T-helper 1 cell (primary cell): ENCODE measurements at regions not wholly inside any gene's neighbourhood (a gene's known extent, or its start where the extent isn't known, plus 50 kb on each side); places are given as distances from the start of the nearest gene placed in this dataset.
"Not testable (repeated sequence)": the region's sequence is repeated elsewhere in the genome, so short reads cannot be mapped to it uniquely, and the experiment has no call there.

Source experiments
- DNase-seq, 5 donors: peaks; one replicate each; pipeline ENCODE4 v3.0.0-alpha.2; 2012 to 2020

GRCh38 chr21:39080366-39080765 is 102.9 kb downstream of the PSMG1 start:
- no peak for DNase-seq

- no peak for DNase-seq
These were observed 103.6 kb downstream of the PSMG1 start for GRCh38 chr21:39079617-39080016.

- no peak for DNase-seq
These were observed 104.8 kb downstream of the PSMG1 start for GRCh38 chr21:39078322-39079065.

DNA sequence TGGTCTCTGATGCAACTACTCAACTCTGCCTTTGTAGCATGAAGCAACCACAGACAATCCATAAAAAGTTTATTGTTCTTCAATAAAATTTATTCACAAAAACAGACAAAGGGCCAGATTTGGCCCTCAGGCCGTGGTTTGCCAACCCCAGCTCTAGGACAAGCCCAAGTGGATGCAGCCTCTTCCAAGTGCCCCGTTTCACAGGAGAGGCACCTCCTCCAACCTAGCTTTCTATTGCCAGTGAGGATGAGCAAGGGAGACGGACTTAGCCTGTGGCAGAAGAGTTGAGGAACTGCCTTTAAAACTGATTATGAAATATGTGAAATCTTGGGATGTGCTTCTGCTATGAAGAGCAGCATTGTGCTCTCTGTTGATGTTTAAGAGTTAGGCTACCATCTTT is 105.4 kb downstream of the PSMG1 start:
- no peak for DNase-seq

DNA sequence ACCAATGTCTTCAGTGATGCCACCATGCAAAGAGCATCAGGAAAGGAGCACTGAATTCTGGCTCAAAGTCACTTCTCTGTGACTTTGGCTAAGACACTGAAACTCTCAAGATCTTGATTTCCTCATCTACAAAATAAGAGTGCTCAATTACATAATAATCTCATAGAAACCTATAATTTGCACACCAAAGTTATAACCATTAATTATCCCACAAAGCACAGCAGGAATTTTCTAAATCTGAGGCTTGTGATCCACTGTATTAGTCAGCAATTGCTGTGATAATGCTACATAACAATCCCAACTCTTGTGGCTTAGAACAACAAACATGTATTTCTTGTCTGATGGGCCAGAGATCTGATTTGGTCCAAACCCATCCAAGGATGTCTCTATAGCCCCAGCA is 108.7 kb downstream of the PSMG1 start:
- DNase-seq: no peak

GRCh38 chr21:39073717-39074116 is 109.5 kb downstream of the PSMG1 start:
- no peak for DNase-seq

GRCh38 chr21:39073063-39073462 is 110.2 kb downstream of the PSMG1 start:
- DNase-seq: no peak

GRCh38 chr21:39072468-39072867 is 110.8 kb downstream of the PSMG1 start:
- no peak for DNase-seq

GRCh38 chr21:39071623-39072214 is 111.5 kb downstream of the PSMG1 start:
- DNase-seq: no peak

DNA sequence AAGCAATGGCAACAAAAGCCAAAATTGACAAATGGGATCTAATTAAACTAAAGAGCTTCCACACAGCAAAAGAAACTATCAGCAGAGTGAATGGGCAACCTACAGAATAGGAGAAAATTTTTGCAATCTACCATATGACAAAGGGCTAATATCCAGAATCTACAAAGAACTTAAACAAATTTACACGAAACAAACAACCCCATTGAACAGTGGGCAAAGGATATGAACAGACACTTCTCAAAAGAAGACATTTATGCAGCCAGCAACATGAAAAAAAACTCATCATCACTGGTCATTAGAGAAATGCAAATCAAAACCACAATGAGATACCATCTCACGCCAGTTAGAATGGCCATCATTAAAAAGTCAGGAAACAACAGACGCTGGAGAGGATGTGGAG is 113.4 kb downstream of the PSMG1 start:
- not testable (repeated sequence) for DNase-seq

GRCh38 chr21:39066829-39067780 is 116.1 kb downstream of the PSMG1 start:
- no peak for DNase-seq

- DNase-seq: no peak
These were observed 117.3 kb downstream of the PSMG1 start for GRCh38 chr21:39065917-39066316.

DNA sequence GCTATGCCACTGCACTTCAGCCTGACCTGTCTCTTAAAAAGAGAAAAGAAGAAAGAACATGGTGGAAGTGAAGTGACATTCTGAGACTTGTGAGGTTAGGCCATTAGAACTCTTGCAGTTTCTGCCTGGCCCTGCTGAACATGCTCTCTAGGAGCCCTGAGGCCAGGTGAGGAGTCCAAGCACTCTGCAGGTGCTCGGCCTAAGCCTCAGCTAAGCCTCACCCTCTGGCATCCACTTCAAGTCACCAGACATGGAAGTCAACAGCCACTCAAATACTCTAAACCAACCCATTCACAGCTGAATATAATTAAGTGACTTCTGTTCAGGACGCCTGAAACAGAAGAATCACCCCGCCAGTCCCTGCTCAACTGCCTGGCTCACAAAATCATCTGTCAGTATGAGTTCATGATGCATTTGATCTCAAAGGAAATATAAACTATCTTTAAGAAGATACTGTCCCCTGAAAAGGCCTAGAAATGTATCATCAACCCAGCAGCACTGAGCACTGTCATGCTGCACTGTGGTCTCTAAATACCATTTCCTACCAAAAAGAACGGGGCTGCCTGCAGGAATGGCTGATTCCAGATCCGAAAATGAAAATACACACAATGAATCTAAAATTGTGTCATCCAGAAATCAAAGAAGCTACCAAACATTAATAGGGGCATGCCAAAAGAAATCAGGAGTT is 118.8 kb downstream of the PSMG1 start:
- DNase-seq: no peak

- no peak for DNase-seq
These were observed 119.7 kb downstream of the PSMG1 start for GRCh38 chr21:39063517-39063916.

- no peak for DNase-seq
These were observed 121.1 kb downstream of the PSMG1 start for GRCh38 chr21:39062196-39062595.

DNA sequence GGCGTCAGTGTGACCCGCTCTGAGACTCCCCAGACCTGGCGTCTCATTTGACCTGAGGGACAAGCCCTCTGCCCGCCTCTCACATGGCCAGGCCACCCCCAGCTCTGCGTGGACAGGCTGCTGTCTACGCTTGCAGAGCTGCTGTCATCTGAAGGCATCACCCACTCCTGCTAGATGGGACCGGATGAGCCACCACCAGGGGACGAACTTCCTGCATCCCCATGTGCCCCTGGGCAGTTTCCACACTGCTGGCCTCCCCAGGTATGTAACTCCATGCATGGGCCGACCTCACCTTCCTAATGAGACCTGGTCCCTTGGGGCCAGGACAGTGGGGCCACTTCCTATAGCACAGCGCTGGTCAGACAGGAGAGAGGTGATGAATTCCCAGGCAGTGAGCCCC is 121.5 kb downstream of the PSMG1 start:
- no peak for DNase-seq

- no peak for DNase-seq
These were observed 122.7 kb downstream of the PSMG1 start for GRCh38 chr21:39060485-39061083.

DNA sequence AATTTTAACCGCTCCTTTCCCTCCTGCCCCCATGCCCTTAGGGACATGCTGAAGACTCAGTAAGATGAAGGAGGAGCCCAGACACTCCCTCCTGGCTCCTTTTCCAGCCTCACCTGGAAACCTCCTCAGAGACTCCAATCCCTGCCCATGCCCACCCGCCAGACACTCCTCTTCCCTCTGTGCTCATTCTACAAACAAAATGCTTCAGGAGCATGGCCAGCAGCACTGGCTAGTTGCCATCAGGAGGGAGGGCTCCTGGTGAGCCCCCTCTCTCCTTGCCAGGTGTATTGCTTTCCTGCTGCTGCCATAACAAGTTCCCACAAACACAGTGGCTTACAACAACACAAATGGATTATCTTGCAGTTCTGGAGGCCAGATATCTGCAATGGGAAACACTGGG is 126.1 kb downstream of the PSMG1 start:
- no peak for DNase-seq

DNA sequence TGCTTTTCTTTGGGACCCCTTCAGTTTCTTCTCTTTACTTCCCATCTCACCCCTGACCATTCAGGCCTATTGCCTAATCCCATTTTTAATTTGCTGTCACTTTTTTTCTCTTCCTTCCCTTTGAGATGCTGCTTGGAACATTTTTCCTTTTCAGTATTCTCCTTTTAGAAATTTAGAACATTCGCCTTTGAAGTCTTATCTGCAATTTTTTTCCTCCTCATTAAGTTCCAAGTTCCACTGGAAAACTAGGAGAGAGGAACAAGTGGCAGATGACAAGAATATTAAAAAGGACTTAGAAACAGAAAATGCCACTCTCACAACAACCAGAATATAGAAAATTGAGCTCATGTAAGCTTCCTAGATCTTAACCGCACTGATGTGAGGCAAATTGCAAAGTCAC is 126.6 kb downstream of the PSMG1 start:
- no peak for DNase-seq

- no peak for DNase-seq
These were observed 128.0 kb downstream of the PSMG1 start for GRCh38 chr21:39055167-39055767.

- DNase-seq: no peak
These were observed 129.2 kb downstream of the PSMG1 start for GRCh38 chr21:39054066-39054465.

DNA sequence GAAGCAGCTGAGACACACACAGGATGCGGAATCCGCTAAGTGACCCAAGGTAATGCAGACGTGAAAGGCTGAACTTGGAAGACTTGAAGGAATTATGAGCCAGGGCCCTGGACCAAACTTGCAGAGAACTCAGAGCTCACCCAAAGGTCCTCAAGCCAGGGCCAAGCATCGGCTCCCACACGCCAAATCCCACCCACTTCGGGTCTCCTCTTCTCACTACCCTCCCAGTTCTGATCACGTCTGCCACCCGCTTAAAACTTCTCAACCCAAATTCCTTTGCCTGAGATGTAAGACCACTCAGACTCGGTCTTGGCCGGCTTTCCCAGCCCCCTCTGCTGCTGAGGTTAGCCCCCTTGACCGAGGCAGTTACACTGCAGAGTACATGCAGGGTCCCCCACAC is 130.1 kb downstream of the PSMG1 start:
- DNase-seq: no peak
